Chondrocyte (in vitro differentiated cells): ENCODE measurements at regions not wholly inside any gene's neighbourhood (a gene's known extent, or its start where the extent isn't known, plus 50 kb on each side); places are given as distances from the start of the nearest gene placed in this dataset. TPM values are rescaled to one million over a fixed set of nuclear protein-coding genes. Genes with fewer than 3 reads are reported as not detected.

Experiments
- DNase-seq: peaks from one replicate; pipeline ENCODE4 v3.0.0; 2021; ENCODE audit warnings: mixed read lengths, low spot score
- H3K27ac Mint-ChIP-seq: one replicate; pipeline ENCODE4 v1.8.0; 2021; ENCODE audit warnings: mild to moderate bottlenecking, moderate library complexity, mixed read lengths; ENCODE audit not compliant: unreplicated experiment
- H3K27me3 Mint-ChIP-seq: 2 replicates; pipeline ENCODE4 v1.8.0; 2021; ENCODE audit warnings: low read depth, mixed read lengths
- H3K36me3 Mint-ChIP-seq: 2 replicates; pipeline ENCODE4 v1.8.0; 2021; ENCODE audit warnings: low read depth, mixed read lengths
- H3K4me1 Mint-ChIP-seq: 2 replicates; pipeline ENCODE4 v1.8.0; 2021; ENCODE audit warnings: low read depth, mild to moderate bottlenecking, mixed read lengths
- H3K4me3 Mint-ChIP-seq: one replicate; pipeline ENCODE4 v1.8.0; 2021; ENCODE audit warnings: mild to moderate bottlenecking, moderate library complexity, mixed read lengths; ENCODE audit not compliant: unreplicated experiment
- H3K9me3 Mint-ChIP-seq: 2 replicates; pipeline ENCODE4 v1.8.0; 2021; ENCODE audit warnings: low read depth, mixed read lengths
- CTCF ChIP-seq: fragments of 200-600 bp; sonication (generic); IDR thresholded peaks from 2 replicates; pipeline ENCODE4 v1.5.0; 2021; ENCODE audit warnings: antibody characterized with exemption, mild to moderate bottlenecking, moderate library complexity
- microRNA-seq: library from miRNA; unstranded; fragments of <30 nt; microRNA quantifications from one replicate; pipeline ENCODE4 v1.2.0, GENCODE V29; 2020; ENCODE audit warnings: borderline number of aligned reads

DNA sequence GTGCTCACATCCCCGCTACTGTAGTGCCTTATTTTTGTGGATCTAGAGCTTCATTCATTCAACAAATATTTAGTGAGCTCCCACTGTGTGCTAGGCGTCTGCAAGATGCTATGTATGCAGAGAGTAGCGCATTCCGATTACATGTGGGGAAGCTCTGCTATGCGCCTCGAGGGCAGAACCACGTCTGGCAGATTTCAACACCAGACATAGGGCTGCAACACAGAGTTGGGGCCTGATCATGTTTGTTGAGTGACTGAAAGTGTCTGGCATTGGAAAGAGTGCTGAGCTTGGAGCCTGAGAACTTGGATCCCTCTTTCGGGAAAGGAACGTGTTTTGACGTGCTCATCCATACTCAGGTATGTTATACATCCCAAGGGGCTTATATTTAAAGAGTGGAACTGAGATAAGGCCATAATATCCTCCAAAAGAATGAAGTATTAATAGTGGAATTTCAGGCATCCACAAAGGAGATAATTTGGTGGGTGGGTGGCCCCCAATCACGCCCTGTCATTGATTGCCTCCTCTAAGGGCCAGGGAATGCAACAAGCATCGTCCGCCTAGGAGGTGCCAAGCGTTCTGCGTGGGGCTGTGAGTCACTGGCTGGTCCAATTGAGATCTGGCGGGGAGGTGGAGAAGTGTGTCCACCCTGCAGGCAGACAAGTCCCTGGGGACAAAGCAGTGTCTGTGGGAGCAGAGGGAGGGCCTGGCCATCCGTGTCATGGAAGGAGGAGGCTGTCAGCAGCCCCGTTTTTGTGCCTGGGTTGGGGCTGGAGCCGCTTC, 62.8 kb upstream of the ZBTB40 start:
- H3K4me1 Mint-ChIP-seq = peaks cover 17% of the 10 kb centered on the region
- no peak for DNase-seq
- H3K9me3 Mint-ChIP-seq = no peaks in the 10 kb centered on the region
- no peak overlapping the region for H3K4me3 Mint-ChIP-seq
- H3K27ac Mint-ChIP-seq = peak overlapping the region; percentile 72
- no peak for TF ChIP-seq CTCF
- peaks cover 12% of the 10 kb centered on the region for H3K27me3 Mint-ChIP-seq
- H3K36me3 Mint-ChIP-seq = no peaks in the 10 kb centered on the region

DNA sequence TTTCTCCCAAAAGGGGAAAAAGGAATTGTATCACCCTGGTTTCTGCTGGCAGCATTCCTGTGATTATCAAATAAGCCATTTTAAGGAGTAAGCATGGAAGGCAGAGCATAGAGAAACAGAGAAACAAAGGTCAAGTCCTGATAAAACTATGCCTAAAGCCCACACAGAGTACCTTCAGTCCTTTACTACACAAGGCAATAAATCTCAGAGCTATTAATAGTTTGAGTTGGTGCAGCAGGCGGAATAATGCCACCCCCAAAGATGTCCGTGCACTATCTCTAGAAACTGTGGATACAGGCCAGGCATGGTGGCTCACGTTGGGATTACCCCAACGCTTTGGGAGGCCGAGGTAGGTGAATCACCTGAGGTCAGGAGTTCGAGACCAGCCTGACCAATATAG, 58.1 kb upstream of the ZBTB40 start:
- Mint-ChIP-seq H3K36me3 (no peaks in the 10 kb centered on the region), H3K9me3 (no peaks in the 10 kb centered on the region), H3K4me1 (peaks cover 9% of the 10 kb centered on the region), H3K27ac (no peak overlapping the region), H3K4me3 (no peak overlapping the region), H3K27me3 (peaks cover 32% of the 10 kb centered on the region)
- no peak for DNase-seq
- TF ChIP-seq CTCF = no peak

DNA sequence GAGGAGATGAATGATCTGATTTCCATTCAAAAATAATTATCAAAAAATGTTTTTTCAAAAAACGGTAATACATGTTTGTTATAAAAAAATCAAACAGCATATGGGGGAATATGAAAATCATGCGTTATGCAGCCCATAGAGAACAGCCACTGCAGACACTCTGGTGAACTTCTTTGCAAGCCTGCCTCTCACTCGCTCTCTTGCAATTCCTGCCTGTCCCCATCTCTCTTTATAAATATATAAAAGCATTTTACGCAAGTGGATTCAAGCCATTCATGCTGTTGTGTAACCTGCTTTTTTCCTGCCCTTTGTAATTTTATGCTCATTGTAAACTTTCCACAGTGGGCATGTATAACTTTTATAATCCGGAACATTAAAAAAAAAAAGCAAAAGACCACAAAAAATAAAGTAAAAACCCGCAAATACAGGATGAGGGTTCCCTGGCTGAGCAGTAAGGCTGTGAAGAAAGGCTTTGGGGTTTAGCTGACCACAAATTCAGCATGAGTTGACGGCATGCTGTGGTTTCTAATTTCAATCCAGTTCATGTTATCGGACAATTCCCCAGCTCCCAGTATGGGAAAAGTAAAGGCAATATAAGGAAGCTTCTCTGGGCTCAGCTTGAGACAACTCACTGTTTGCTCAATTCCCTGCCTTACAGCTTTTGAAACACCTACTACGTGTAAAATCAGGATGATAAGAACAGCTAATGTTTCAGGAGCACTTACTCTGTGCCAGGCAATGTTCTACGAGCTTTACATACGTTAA, 52.8 kb upstream of the ZBTB40 start:
- peaks cover 5% of the 10 kb centered on the region for H3K4me1 Mint-ChIP-seq
- no peaks in the 10 kb centered on the region for H3K36me3 Mint-ChIP-seq
- H3K27me3 Mint-ChIP-seq = peaks cover 51% of the 10 kb centered on the region
- no peaks in the 10 kb centered on the region for H3K9me3 Mint-ChIP-seq
- H3K27ac Mint-ChIP-seq = no peak overlapping the region
- no peak for DNase-seq
- no peak for TF ChIP-seq CTCF
- no peak overlapping the region for H3K4me3 Mint-ChIP-seq

DNA sequence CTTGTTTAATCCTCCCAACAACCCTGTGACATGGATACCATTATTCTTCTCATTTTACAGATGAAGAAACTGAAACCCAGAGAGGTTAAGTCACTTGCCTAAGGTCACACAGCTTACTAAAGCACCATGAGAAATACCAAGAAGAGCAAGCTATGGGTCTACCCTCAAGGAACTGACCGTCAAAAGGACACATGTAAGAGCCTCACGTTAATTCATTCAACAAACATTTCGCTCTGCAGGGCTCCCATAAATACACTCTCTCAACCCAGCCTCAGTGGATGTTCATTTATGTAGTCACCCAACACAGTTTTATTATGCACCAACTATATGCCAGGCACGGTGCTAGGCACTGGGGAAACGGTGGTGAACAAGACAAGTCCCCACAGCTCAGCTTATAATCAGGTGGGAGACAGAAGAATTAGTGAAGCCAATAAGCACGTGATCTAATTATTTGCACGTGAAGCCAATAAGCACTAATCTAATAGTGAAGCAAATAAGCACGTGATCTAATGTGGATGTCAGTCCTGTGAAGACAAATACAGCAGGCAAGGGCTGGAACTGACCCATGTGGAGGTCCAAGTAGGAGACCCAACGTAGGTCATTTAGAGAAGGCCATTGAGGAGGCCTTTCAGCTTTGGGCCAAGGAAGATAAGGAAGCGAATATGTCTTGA, 52.1 kb upstream of the ZBTB40 start:
- DNase-seq = no peak
- Mint-ChIP-seq H3K36me3 (no peaks in the 10 kb centered on the region), H3K4me3 (no peak overlapping the region), H3K27ac (no peak overlapping the region), H3K9me3 (no peaks in the 10 kb centered on the region), H3K4me1 (peaks cover 5% of the 10 kb centered on the region), H3K27me3 (peaks cover 57% of the 10 kb centered on the region)
- no peak for TF ChIP-seq CTCF

Small RNA genes in the stretch of these regions (microRNA-seq; reads per million reads assigned to microRNA genes)
- not detected for gene MIR4418
